GM19238 (cell line): ENCODE measurements at regions not wholly inside any gene's neighbourhood (a gene's known extent, or its start where the extent isn't known, plus 50 kb on each side); places are given as distances from the start of the nearest gene placed in this dataset.

Experiments used
- DNase-seq: peaks from one replicate; pipeline ENCODE4 v3.0.0; 2011; ENCODE audit warnings: low spot score; ENCODE audit not compliant: insufficient read length

GRCh38 chr1:59078866-59079265, 218.0 kb upstream of the FGGY start:
- no peak for DNase-seq

DNA sequence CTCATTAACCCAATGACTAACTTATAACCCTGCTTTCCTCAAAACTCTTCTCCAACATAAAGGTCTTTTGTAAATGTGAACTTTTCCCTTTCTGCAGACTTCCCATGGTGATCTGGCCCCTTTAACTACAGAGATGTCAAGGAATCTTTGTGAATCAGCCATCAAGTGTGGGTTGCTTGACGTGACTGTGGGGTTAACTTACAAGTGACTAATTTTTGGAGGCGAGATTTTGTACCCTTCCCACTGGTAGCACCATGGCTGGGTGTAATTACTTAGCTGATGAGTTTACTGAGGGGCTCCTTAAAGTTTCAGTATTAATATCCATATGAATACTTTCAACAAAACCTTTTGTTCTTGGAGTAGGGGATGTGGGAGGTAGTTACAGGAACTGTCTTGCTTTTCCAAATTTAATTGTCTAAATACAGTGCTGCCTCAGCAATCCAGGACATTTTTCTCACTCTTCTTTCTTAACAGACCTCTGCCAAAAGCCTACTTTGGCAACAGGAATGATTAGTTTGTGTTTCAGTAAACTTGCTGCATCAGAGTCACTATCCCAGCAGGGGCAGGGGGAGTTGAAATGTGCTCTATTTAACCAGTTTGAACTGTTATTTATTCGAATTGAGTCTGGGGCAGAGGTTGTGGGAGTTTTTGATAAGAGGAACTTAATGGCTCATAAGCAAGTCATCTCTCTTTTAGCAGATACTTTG, 217.3 kb upstream of the FGGY start:
- no peak for DNase-seq

- DNase-seq = no peak
Observed at GRCh38 chr1:59081181-59081580, 215.7 kb upstream of the FGGY start.

DNA sequence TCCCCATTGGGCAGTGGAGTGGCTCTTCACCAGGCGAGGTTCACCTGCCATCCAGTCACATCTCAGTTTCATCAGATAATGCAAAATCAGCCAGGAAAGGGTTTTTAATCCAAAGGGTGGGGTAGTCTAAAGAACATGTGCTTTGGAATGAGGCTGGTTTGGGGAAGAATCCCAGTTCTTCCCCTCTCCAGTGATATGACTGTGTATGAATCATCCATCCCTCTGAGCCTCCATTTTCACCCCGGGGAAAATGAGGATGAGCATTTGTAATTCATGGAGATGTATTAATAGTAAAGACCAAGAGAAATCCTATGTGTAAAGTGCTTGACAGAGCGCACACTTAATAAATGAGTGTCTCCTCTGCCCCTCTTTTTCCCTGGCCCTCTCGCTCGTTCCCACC, 215.1 kb upstream of the FGGY start:
- no peak for DNase-seq

- no peak for DNase-seq
Observed at GRCh38 chr1:59083946-59084865, 212.7 kb upstream of the FGGY start.

GRCh38 chr1:59085101-59085500, 211.8 kb upstream of the FGGY start:
- DNase-seq = no peak

DNA sequence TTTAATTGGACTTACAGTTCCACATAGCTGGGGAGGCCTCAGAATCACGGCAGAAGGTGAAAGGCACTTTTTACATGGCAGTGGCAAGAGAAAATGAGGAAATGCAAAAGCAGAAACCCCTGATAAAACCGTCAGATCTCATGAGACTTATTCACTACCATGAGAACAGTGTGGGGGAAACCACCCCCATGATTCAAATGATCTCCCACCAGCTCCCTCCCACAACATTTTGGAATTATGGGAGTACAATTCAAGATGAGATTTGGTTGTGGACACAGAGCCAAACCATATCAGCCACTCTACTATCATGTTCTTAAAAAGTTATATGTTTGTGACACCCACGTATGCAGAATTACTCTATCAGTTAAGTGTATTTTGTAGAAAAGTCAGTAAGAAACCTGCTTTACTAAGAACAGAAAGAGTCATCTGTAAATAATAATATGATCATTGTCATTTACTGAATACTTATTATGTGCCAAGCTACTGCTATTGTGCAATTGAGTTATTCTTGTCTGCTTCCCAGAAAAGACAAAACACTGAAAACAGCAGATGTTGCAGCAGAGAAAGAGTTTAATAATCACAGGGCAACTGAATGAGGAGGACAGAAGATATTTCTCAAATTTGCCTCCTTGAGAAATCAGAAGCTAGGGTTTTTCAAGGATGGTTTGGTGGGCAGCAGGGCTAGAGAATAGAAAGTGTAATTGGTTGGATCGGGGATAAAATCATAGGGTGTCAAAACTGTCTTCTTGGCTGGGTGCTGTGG, 207.7 kb upstream of the FGGY start:
- DNase-seq = no peak

DNA sequence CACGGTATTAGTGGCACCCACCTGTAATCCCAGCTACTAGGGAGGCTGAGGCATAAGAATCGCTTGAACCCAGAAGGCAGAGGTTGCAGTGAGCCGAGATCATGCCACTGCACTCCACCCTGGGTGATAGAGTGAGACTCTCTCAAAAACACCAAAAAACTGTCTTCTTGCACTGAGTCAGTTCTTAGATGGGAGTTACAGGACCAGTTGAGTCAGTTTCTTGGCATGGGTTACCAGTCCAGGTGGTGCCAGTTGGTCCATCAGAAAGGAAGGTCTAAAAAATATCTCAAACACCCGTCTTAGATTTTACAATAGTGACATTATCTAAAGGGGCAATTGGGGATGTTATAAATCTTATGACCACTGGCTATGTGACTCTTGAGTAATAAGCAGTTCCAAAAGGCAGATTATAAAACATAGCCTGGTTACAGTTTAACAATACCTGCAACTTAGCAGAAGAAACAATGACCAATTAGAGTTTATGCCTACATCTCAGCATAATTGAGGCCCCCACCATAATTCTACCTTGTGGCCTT, 206.9 kb upstream of the FGGY start:
- DNase-seq = no peak

DNA sequence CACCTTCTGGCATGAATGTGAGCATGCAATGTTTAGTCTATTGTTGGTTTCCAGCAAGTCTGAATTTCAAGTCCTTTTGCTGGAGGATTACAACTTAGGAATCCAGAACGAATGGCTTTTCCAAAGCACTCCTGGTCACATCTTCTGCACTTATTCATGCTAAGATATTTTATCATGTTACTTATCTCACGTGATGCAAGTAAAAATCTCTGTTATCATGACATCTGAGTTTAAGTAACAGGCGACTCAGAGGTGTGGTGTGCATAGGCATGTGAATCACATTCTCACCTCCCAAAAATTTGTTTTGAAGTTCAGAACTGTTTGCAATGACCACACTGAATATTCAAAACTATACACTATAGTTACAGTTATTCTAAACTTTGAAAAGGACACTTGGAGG, 204.8 kb upstream of the FGGY start:
- DNase-seq = no peak

GRCh38 chr1:59094001-59094400, 202.9 kb upstream of the FGGY start:
- DNase-seq = no peak

GRCh38 chr1:59096501-59096900, 200.4 kb upstream of the FGGY start:
- no peak for DNase-seq

- DNase-seq = no peak
Observed at GRCh38 chr1:59098655-59099054, 198.2 kb upstream of the FGGY start.

GRCh38 chr1:59100708-59101374, 196.1 kb upstream of the FGGY start:
- no peak for DNase-seq

DNA sequence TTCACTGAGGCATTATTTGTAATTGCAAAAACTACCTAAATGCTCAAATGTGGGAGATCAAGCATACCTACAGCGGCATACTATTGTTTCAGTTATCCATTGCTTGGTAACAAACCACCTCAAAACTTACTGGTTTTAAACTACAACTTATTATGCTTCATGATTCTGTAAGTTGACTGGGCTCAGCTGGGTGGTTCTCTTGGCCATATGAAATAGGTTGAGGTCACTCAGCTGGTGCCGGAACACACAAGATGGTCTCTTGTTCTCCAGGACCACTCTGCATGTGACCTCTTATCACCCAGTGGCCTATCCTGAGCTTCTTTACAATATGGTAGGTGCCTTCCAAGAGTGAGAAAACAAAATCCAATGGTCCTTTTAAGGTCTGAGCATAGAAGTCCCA, 195.4 kb upstream of the FGGY start:
- DNase-seq = no peak

DNA sequence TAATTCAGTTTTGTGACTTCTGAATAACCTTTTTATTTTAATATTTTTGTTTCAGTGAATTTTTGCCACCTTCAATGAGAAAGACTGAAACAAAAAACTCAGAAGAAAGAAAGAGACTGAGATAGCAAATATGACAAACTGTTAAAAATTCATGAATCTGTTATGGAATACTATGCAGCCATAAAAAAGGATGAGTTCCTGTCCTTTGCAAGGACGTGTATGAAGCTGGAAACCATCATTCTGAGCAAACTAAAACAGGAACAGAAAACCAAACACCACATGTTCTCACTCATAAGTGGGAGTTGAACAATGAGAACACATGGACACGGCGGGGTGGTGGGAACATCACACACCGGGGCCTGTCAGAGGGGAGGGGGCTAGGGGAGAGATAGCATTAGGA, 193.4 kb upstream of the FGGY start:
- DNase-seq = no peak

DNA sequence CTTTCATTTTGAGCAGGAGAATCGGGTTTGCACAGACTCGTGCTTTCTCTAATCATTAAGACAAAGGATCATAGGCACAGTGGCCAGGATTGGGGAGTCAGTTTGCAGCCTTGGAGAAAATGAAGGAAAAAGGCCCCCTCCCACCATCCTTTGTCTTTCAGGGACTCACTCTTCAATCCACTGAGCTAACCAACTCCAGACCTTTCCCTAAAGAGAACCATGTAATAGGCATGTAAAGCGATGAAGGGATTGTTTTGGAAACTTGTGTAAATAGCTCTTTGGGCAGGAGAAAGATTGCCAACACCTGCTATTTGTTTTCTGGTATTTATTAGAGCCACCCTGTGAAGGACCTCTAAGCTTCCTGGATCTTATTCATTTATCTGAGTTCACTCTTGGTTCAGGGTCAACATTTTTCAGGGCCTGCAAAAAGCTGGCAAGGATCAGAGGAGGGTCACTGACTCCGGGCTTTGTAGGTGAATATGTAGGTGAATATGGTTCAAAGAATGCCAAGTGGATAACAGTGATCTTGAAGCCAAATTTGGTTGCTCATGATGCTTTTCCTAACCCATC, 192.6 kb upstream of the FGGY start:
- DNase-seq = no peak

DNA sequence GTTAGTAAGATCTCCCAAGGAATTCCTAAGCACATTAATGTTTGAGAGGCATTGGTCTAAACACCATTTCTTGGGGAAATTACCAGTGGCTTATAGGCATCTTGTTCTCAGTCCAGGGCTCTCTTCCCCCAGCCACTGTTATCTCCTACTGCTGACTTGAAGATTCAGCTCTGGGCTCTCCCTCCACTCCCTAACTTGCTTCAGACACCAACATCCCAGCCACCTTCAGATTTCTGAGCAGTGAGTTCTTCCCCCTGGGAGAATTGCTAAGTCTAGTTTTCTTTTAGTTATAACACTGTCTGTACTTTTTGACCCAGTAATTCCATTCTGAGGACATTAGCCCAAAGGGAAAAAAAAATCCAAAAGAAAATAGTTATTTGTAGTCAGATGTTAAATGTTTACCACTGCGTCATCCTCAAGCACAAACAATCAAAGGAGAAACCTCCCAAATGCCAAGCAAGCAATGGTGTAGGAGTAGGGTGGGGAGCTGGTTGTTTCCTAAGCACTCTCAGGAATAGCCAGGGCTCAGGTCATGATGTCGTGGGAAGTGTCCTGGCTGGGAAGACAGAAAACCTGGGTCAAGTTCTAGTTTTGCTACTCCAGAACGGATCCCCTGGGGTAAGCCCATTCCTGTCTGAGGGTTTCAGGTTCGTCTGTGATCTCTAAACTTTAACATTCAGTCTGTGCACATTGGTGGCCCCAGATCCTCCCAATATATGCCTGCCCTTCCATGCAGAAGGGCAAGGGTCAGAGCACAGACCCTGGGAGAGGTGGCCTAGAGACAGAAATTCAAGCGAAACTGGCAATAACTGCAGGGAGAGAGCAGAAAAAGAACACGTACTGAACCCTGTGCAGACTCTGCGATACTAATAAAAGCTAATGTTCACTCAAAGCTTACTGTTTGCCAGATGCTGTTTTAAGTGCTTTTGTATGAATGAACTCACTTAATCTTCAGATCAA, 191.1 kb upstream of the FGGY start:
- no peak for DNase-seq

- DNase-seq = no peak
Observed at GRCh38 chr1:59107516-59107915, 189.4 kb upstream of the FGGY start.

DNA sequence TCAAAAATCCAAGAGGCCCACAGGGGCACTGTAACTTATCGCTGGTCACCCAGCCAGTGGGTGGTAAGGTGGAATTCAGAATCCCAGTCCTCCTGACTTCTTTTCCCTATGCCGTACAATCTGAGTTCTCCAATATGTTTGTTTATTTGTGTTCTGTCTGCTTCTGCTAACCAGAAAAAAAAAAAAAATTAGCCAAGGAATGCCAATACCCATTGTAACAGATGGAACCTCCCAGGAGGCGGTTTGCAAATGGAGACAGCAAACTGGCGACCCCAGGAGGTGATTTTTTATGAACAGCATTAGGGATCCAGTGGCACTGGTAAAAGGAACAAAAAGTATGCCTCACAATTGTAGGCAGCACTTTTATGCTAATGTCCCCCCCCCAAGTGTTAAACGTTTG, 189.0 kb upstream of the FGGY start:
- no peak for DNase-seq
